ENCODE measurements at regions not wholly inside any gene's neighbourhood (a gene's known extent, or its start where the extent isn't known, plus 50 kb on each side); places are given as distances from the start of the nearest gene placed in this dataset.
A peak's percentile ranks its signal among the peaks of the same experiment; 100 is the strongest.

DNA sequence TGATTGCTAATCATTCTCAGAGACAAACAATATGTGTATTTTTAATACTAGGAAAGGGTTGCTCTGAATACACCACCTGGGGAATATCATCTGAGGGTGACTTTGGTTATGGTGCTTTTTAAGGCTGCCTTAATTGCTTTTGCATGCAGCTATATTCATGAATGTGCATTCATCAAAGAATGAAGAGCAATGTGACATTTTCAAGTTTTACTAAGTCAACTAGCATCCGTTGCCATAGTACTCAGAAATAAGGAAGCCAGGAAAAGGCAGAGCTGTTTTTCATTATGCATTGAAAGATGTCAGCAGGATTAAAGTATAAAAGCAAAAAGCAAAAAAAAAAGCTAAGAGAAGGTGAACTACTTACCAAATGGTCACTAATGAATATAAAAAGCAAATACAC, 67.4 kb upstream of the PCDH18 start:
- POLR2A ChIA-PET = no interaction called here
- Histone ChIP-seq H3K27ac (ENCODE audit: extremely low read depth, low read depth, low read length) (no peak overlapping the region), H3K4me1 (ENCODE audit: control insufficient read depth, insufficient read depth, low read length) (no peaks in the 10 kb centered on the region), H3K9me3 (ENCODE audit: control insufficient read depth, insufficient read depth, low read depth, low read length) (no peaks in the 10 kb centered on the region), H3K36me3 (ENCODE audit: control insufficient read depth in 2 of 2, insufficient read depth in 1 of 2, low read length in 2 of 2) (no peaks in the 10 kb centered on the region), H3K4me3 (ENCODE audit: low read depth, low read length) (no peak overlapping the region)
- TF ChIP-seq REPIN1 (tag by site-specific recombination; IDR thresholded peaks at IDR 0.05; ENCODE audit: low read depth) = no peak
- CTCF ChIA-PET = interaction anchor here (0.6 kb wide), 1 partner anchor 476 kb away, joined by 3 read pairs; no protein-coding TSS in a partner anchor

DNA sequence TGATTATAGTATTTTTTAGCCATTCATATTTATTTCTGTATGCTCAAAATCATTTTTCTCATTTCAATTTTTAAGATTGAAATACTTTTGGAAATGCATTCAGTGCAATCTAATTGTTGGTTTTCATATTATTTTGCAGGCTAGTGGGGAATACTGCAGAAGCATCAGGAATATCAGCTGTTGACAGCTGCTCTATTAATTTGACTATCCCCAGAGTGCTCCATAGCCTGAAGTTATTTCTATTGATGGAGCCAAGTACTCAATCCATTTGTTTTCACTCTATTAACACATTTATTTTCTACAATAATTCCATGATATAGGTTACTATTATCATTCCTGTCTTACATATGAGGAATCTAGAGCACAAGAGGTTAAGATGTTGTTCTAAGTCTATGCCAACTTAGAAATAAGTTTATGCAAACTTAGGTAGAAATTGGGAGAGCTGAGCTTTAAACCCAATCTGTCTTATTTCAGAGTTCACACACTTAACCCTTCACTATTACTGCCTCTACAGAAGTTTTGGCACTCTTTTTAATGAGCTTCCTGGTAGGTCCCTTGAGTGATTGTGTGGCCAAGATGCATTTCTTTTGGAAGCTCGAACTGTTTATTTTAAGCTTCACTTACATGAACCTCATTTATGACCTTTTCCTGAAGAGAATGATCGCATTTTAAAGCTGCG, 65.6 kb upstream of the PCDH18 start:
- no peak overlapping the region for H3K27ac ChIP-seq (ENCODE audit: extremely low read depth, low read depth, low read length)
- H3K36me3 ChIP-seq (ENCODE audit: control insufficient read depth in 2 of 2, insufficient read depth in 1 of 2, low read length in 2 of 2) = no peaks in the 10 kb centered on the region
- no peaks in the 10 kb centered on the region for H3K9me3 ChIP-seq (ENCODE audit: control insufficient read depth, insufficient read depth, low read depth, low read length)
- ChIA-PET POLR2A (no interaction called here), CTCF (no interaction called here)
- no peak overlapping the region for H3K4me3 ChIP-seq (ENCODE audit: low read depth, low read length)
- H3K4me1 ChIP-seq (ENCODE audit: control insufficient read depth, insufficient read depth, low read length) = no peaks in the 10 kb centered on the region
- TF ChIP-seq, protein P1, sequence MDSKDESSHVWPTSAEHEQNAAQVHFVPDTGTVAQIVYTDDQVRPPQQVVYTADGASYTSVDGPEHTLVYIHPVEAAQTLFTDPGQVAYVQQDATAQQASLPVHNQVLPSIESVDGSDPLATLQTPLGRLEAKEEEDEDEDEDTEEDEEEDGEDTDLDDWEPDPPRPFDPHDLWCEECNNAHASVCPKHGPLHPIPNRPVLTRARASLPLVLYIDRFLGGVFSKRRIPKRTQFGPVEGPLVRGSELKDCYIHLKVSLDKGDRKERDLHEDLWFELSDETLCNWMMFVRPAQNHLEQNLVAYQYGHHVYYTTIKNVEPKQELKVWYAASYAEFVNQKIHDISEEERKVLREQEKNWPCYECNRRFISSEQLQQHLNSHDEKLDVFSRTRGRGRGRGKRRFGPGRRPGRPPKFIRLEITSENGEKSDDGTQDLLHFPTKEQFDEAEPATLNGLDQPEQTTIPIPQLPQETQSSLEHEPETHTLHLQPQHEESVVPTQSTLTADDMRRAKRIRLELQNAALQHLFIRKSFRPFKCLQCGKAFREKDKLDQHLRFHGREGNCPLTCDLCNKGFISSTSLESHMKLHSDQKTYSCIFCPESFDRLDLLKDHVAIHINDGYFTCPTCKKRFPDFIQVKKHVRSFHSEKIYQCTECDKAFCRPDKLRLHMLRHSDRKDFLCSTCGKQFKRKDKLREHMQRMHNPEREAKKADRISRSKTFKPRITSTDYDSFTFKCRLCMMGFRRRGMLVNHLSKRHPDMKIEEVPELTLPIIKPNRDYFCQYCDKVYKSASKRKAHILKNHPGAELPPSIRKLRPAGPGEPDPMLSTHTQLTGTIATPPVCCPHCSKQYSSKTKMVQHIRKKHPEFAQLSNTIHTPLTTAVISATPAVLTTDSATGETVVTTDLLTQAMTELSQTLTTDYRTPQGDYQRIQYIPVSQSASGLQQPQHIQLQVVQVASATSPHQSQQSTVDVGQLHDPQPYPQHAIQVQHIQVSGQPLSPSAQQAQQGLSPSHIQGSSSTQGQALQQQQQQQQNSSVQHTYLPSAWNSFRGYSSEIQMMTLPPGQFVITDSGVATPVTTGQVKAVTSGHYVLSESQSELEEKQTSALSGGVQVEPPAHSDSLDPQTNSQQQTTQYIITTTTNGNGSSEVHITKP (tag by site-specific recombination; IDR thresholded peaks at IDR 0.05) = no peak
- TF ChIP-seq KLF1 (tag by site-specific recombination; IDR thresholded peaks at IDR 0.05) = no peak
- TF ChIP-seq ZNF785 (tag by site-specific recombination; IDR thresholded peaks at IDR 0.05) = no peak
- no peak for TF ChIP-seq TCF7L2 (IDR thresholded peaks at IDR 0.05; ENCODE audit: borderline replicate concordance, low read depth, low read length)
- TF ChIP-seq ZNF585B (tag by site-specific recombination; IDR thresholded peaks at IDR 0.05) = no peak
- TF ChIP-seq ZNF2 (tag by site-specific recombination; IDR thresholded peaks at IDR 0.05) = no peak
- TF ChIP-seq, protein P2, sequence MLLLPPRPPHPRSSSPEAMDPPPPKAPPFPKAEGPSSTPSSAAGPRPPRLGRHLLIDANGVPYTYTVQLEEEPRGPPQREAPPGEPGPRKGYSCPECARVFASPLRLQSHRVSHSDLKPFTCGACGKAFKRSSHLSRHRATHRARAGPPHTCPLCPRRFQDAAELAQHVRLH (tag by site-specific recombination; IDR thresholded peaks at IDR 0.05) = no peak
- TF ChIP-seq BCL11B (tag by site-specific recombination; IDR thresholded peaks at IDR 0.05; ENCODE audit: low read depth) = no peak
- no peak for TF ChIP-seq HOXA7 (CRISPR knock-in tag; IDR thresholded peaks at IDR 0.05; ENCODE audit: borderline replicate concordance)
- no peak for TF ChIP-seq GFI1B (tag by site-specific recombination; IDR thresholded peaks at IDR 0.05)
- TF ChIP-seq ZNF133 (tag by site-specific recombination; IDR thresholded peaks at IDR 0.05) = no peak
- TF ChIP-seq OSR2 (tag by site-specific recombination; IDR thresholded peaks at IDR 0.05) = peak; percentile 68
- TF ChIP-seq ZBTB21 (tag by site-specific recombination; IDR thresholded peaks at IDR 0.05) = no peak
- TF ChIP-seq, protein P3, sequence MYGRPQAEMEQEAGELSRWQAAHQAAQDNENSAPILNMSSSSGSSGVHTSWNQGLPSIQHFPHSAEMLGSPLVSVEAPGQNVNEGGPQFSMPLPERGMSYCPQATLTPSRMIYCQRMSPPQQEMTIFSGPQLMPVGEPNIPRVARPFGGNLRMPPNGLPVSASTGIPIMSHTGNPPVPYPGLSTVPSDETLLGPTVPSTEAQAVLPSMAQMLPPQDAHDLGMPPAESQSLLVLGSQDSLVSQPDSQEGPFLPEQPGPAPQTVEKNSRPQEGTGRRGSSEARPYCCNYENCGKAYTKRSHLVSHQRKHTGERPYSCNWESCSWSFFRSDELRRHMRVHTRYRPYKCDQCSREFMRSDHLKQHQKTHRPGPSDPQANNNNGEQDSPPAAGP (tag by site-specific recombination; IDR thresholded peaks at IDR 0.05) = no peak
- TF ChIP-seq, protein P4, sequence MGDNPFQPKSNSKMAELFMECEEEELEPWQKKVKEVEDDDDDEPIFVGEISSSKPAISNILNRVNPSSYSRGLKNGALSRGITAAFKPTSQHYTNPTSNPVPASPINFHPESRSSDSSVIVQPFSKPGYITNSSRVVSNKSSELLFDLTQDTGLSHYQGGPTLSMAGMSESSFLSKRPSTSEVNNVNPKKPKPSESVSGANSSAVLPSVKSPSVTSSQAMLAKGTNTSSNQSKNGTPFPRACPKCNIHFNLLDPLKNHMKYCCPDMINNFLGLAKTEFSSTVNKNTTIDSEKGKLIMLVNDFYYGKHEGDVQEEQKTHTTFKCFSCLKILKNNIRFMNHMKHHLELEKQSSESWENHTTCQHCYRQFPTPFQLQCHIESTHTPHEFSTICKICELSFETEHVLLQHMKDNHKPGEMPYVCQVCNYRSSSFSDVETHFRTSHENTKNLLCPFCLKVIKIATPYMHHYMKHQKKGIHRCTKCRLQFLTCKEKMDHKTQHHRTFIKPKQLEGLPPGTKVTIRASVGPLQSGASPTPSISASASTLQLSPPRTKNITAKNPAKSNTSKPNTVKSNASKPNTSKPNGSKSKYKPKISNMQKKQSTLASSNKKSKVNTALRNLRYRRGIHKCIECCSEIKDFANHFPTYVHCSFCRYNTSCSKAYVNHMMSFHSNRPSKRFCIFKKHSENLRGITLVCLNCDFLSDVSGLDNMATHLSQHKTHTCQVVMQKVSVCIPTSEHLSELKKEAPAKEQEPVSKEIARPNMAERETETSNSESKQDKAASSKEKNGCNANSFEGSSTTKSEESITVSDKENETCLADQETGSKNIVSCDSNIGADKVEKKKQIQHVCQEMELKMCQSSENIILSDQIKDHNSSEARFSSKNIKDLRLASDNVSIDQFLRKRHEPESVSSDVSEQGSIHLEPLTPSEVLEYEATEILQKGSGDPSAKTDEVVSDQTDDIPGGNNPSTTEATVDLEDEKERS (tag by site-specific recombination; IDR thresholded peaks at IDR 0.05) = no peak
- TF ChIP-seq, protein P5, sequence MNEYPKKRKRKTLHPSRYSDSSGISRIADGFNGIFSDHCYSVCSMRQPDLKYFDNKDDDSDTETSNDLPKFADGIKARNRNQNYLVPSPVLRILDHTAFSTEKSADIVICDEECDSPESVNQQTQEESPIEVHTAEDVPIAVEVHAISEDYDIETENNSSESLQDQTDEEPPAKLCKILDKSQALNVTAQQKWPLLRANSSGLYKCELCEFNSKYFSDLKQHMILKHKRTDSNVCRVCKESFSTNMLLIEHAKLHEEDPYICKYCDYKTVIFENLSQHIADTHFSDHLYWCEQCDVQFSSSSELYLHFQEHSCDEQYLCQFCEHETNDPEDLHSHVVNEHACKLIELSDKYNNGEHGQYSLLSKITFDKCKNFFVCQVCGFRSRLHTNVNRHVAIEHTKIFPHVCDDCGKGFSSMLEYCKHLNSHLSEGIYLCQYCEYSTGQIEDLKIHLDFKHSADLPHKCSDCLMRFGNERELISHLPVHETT (tag by site-specific recombination; IDR thresholded peaks at IDR 0.05) = no peak
- TF ChIP-seq GLIS1 (tag by site-specific recombination; IDR thresholded peaks at IDR 0.05) = no peak
- no peak for TF ChIP-seq KLF16 (tag by site-specific recombination; IDR thresholded peaks at IDR 0.05)
- no peak for TF ChIP-seq KLF8 (tag by site-specific recombination; IDR thresholded peaks at IDR 0.05)
- no peak for TF ChIP-seq ZFP3 (tag by site-specific recombination; IDR thresholded peaks at IDR 0.05; ENCODE audit: low read depth)
- no peak for TF ChIP-seq MEIS1 (CRISPR knock-in tag; IDR thresholded peaks at IDR 0.05; ENCODE audit: borderline replicate concordance)
- TF ChIP-seq, protein P6, sequence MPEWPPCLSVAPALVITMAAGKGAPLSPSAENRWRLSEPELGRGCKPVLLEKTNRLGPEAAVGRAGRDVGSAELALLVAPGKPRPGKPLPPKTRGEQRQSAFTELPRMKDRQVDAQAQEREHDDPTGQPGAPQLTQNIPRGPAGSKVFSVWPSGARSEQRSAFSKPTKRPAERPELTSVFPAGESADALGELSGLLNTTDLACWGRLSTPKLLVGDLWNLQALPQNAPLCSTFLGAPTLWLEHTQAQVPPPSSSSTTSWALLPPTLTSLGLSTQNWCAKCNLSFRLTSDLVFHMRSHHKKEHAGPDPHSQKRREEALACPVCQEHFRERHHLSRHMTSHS (tag by site-specific recombination; IDR thresholded peaks at IDR 0.05) = no peak

Data from HEK293 (cell line).